MM.1S (cell line): ENCODE measurements at regions not wholly inside any gene's neighbourhood (a gene's known extent, or its start where the extent isn't known, plus 50 kb on each side); places are given as distances from the start of the nearest gene placed in this dataset.

Experiments used
- EZH2 ChIP-seq: fragments of 300-600 bp; sonication (generic); optimal IDR thresholded peaks from 2 replicates; pipeline ENCODE3; 2017; ENCODE audit warnings: low read depth, mild to moderate bottlenecking, antibody characterized with exemption, low read length, mixed read lengths
- EZH2phosphoT487 ChIP-seq: fragments of 300-600 bp; sonication (generic); IDR thresholded peaks from 2 replicates; pipeline ENCODE4 v1.6.1; 2018; ENCODE audit warnings: antibody characterized with exemption, low read length
- TF ChIP-seq, protein P1 (sequence below): fragments of 300-600 bp; sonication (generic); IDR thresholded peaks from 2 replicates; pipeline ENCODE4 v1.5.1; 2016; ENCODE audit warnings: antibody characterized with exemption, low read length, mixed read lengths

GRCh38 chr17:27233059-27233458 lies 60.9 kb upstream of the WSB1 start:
- TF ChIP-seq, protein P1, sequence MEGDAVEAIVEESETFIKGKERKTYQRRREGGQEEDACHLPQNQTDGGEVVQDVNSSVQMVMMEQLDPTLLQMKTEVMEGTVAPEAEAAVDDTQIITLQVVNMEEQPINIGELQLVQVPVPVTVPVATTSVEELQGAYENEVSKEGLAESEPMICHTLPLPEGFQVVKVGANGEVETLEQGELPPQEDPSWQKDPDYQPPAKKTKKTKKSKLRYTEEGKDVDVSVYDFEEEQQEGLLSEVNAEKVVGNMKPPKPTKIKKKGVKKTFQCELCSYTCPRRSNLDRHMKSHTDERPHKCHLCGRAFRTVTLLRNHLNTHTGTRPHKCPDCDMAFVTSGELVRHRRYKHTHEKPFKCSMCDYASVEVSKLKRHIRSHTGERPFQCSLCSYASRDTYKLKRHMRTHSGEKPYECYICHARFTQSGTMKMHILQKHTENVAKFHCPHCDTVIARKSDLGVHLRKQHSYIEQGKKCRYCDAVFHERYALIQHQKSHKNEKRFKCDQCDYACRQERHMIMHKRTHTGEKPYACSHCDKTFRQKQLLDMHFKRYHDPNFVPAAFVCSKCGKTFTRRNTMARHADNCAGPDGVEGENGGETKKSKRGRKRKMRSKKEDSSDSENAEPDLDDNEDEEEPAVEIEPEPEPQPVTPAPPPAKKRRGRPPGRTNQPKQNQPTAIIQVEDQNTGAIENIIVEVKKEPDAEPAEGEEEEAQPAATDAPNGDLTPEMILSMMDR = no peak
- no peak for TF ChIP-seq EZH2
- TF ChIP-seq EZH2phosphoT487 = no peak
